ENCODE measurements at regions not wholly inside any gene's neighbourhood (a gene's known extent, or its start where the extent isn't known, plus 50 kb on each side); places are given as distances from the start of the nearest gene placed in this dataset.

GRCh38 chr2:219987830-219988229 lies 360.4 kb downstream of the SLC4A3 start:
- no peak for TF ChIP-seq KLF10 (tag by site-specific recombination; IDR thresholded peaks at IDR 0.05)
- no peak for TF ChIP-seq SP2 (tag by site-specific recombination; IDR thresholded peaks at IDR 0.05)
- TF ChIP-seq CTCF (tag by site-specific recombination; IDR thresholded peaks at IDR 0.05), result no peak
- TF ChIP-seq, protein P1, sequence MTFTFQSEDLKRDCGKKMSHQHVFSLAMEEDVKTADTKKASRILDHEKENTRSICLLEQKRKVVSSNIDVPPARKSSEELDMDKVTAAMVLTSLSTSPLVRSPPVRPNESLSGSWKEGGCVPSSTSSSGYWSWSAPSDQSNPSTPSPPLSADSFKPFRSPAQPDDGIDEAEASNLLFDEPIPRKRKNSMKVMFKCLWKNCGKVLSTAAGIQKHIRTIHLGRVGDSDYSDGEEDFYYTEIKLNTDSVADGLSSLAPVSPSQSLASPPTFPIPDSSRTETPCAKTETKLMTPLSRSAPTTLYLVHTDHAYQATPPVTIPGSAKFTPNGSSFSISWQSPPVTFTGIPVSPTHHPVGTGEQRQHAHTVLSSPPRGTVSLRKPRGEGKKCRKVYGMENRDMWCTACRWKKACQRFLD (tag by site-specific recombination; IDR thresholded peaks at IDR 0.05), result no peak
- TF ChIP-seq ZNF701 (tag by site-specific recombination; IDR thresholded peaks at IDR 0.05), result no peak
- no peak for TF ChIP-seq ZNF239 (tag by site-specific recombination; IDR thresholded peaks at IDR 0.05)
